Neural progenitor cell (in vitro differentiated cells): ENCODE measurements at regions not wholly inside any gene's neighbourhood (a gene's known extent, or its start where the extent isn't known, plus 50 kb on each side); places are given as distances from the start of the nearest gene placed in this dataset.

Experiments
- DNase-seq: peaks from one replicate; pipeline ENCODE4 v3.0.0-alpha.2; 2016; ENCODE audit warnings: low spot score
- H2AFZ ChIP-seq: fragments of 200-600 bp; sonication (generic); replicated peaks from 2 replicates; pipeline ENCODE4 v1.6.1; 2016; ENCODE audit warnings: antibody characterized with exemption
- H3F3A ChIP-seq: fragments of 200-600 bp; sonication (generic); 2 replicates; pipeline ENCODE4 v1.6.1; 2016; ENCODE audit warnings: antibody characterized with exemption, low read depth
- H3K27ac ChIP-seq: fragments of 200-600 bp; sonication (generic); 2 replicates; pipeline ENCODE4 v1.5.1; 2016; ENCODE audit warnings: mild to moderate bottlenecking
- H3K27me3 ChIP-seq: fragments of 200-600 bp; sonication (generic); 2 replicates; pipeline ENCODE4 v1.6.1; 2016; ENCODE audit warnings: mild to moderate bottlenecking, moderate library complexity
- H3K36me3 ChIP-seq: fragments of 200-600 bp; sonication (generic); 2 replicates; pipeline ENCODE4 v1.5.1; 2016
- H3K4me1 ChIP-seq: fragments of 200-600 bp; sonication (generic); 2 replicates; pipeline ENCODE4 v1.6.1; 2016; ENCODE audit warnings: mixed run types
- H3K4me2 ChIP-seq: fragments of 200-600 bp; sonication (generic); 2 replicates; pipeline ENCODE4 v1.6.1; 2016
- H3K4me3 ChIP-seq: fragments of 200-600 bp; sonication (generic); 2 replicates; pipeline ENCODE4 v1.5.1; 2016
- H3K79me2 ChIP-seq: fragments of 200-600 bp; sonication (generic); 2 replicates; pipeline ENCODE4 v1.6.1; 2016; ENCODE audit warnings: low read depth
- H3K9ac ChIP-seq: fragments of 200-600 bp; sonication (generic); 2 replicates; pipeline ENCODE4 v1.6.1; 2016
- H3K9me3 ChIP-seq: fragments of 200-600 bp; sonication (generic); 2 replicates; pipeline ENCODE4 v1.5.1; 2016; ENCODE audit warnings: low read depth
- H4K20me1 ChIP-seq: fragments of 200-600 bp; sonication (generic); 2 replicates; pipeline ENCODE4 v1.6.1; 2016; ENCODE audit warnings: low read depth
- H3K27ac Mint-ChIP-seq: 3 replicates; pipeline ENCODE4 v1.8.0; 2021; ENCODE audit warnings: mixed read lengths
- H3K27me3 Mint-ChIP-seq: 2 replicates; pipeline ENCODE4 v1.8.0; 2022; ENCODE audit warnings: low read depth, mild to moderate bottlenecking, inconsistent platforms, moderate library complexity, mixed read lengths; ENCODE audit not compliant: insufficient read depth
- H3K36me3 Mint-ChIP-seq: 3 replicates; pipeline ENCODE4 v1.8.0; 2021; ENCODE audit warnings: mixed read lengths
- H3K4me1 Mint-ChIP-seq: 3 replicates; pipeline ENCODE4 v1.8.0; 2021; ENCODE audit warnings: mixed read lengths
- H3K4me3 Mint-ChIP-seq: 3 replicates; pipeline ENCODE4 v1.8.0; 2021; ENCODE audit warnings: mild to moderate bottlenecking, moderate library complexity, mixed read lengths
- H3K9me3 Mint-ChIP-seq: 3 replicates; pipeline ENCODE4 v1.8.0; 2020; ENCODE audit warnings: mixed read lengths
- EZH2 ChIP-seq: fragments of 200-600 bp; sonication (generic); IDR thresholded peaks from 2 replicates; pipeline ENCODE4 v1.6.1; 2017; ENCODE audit warnings: antibody characterized with exemption, mild to moderate bottlenecking, moderate library complexity
- EZH2phosphoT487 ChIP-seq: fragments of 200-600 bp; sonication (generic); IDR thresholded peaks from 2 replicates; pipeline ENCODE4 v1.6.1; 2017; ENCODE audit warnings: antibody characterized with exemption
- TF ChIP-seq, protein P1 (sequence below): fragments of 200-600 bp; sonication (generic); IDR thresholded peaks from 2 replicates; pipeline ENCODE4 v1.5.1; 2017; ENCODE audit warnings: antibody characterized with exemption, mild to moderate bottlenecking

DNA sequence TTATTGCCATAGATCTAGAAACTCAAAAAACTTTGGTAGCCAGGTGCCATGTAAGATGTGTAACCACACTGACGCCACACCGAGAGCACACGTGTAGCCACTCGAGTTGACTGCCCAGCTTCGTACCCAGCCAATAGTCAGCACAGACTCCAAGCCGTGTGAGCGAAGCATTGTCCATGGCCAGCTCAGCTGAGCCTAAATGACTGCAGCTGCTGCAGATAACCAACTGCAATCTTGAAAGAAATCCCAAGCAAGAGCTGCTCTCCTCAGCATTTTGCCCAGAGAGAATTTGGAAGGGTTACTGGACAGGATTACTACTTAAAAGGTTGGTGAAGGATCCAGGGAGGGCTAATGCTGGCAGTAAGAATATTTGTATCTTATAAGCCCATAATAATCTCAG is 193.0 kb upstream of the THRB start:
- Mint-ChIP-seq H3K4me3 (no peak overlapping the region), H3K4me1 (peaks cover 17% of the 10 kb centered on the region), H3K9me3 (no peaks in the 10 kb centered on the region), H3K27me3 (no peaks in the 10 kb centered on the region), H3K36me3 (no peaks in the 10 kb centered on the region), H3K27ac (no peak overlapping the region)
- H3K9me3 ChIP-seq = no peaks in the 10 kb centered on the region
- no peak overlapping the region for H3K9ac ChIP-seq
- H2AFZ ChIP-seq = no peak overlapping the region
- H3F3A ChIP-seq = no peaks in the 10 kb centered on the region
- DNase-seq = no peak
- no peaks in the 10 kb centered on the region for H3K27me3 ChIP-seq
- H4K20me1 ChIP-seq = no peaks in the 10 kb centered on the region
- H3K4me3 ChIP-seq = no peak overlapping the region
- no peak overlapping the region for H3K27ac ChIP-seq
- peaks cover 10% of the 10 kb centered on the region for H3K4me1 ChIP-seq
- TF ChIP-seq, protein P1, sequence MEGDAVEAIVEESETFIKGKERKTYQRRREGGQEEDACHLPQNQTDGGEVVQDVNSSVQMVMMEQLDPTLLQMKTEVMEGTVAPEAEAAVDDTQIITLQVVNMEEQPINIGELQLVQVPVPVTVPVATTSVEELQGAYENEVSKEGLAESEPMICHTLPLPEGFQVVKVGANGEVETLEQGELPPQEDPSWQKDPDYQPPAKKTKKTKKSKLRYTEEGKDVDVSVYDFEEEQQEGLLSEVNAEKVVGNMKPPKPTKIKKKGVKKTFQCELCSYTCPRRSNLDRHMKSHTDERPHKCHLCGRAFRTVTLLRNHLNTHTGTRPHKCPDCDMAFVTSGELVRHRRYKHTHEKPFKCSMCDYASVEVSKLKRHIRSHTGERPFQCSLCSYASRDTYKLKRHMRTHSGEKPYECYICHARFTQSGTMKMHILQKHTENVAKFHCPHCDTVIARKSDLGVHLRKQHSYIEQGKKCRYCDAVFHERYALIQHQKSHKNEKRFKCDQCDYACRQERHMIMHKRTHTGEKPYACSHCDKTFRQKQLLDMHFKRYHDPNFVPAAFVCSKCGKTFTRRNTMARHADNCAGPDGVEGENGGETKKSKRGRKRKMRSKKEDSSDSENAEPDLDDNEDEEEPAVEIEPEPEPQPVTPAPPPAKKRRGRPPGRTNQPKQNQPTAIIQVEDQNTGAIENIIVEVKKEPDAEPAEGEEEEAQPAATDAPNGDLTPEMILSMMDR = no peak
- no peak for TF ChIP-seq EZH2
- no peak for TF ChIP-seq EZH2phosphoT487
- no peak overlapping the region for H3K4me2 ChIP-seq
- H3K79me2 ChIP-seq = no peaks in the 10 kb centered on the region
- H3K36me3 ChIP-seq = no peaks in the 10 kb centered on the region

DNA sequence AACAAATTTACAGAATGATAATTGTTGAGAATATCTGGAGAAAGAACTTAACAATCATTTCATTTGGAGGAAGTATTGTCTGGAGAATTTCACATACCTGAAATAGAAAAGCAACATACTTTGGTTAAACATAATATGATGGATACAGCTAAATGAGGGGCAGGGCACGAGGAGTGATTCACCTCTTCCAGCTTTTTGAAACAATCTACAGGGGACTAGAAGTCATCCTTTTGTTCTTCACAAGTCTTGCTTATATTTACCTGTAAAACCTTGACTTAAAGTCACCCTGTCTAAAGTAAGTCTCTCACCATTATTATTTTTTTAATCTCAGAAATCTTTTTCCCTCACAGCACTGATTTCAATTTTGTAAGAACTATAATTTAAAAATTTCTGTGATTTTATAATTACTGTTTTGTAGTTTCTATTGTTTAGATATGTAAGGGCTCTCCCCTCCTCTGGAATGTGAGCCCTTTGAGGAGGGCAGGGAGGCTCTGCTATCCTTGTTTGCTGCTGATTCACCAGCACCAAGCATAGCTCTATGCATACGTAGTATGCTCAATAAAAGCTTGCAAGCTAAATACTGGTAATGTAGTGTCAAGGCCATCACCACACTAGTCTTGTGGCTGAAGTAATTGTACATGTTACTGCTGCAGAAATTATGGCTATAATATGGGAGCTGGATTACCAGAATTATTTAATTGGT is 193.9 kb upstream of the THRB start:
- H3K27me3 ChIP-seq = no peaks in the 10 kb centered on the region
- Mint-ChIP-seq H3K27me3 (no peaks in the 10 kb centered on the region), H3K4me1 (peaks cover 13% of the 10 kb centered on the region), H3K27ac (no peak overlapping the region), H3K9me3 (no peaks in the 10 kb centered on the region), H3K36me3 (no peaks in the 10 kb centered on the region), H3K4me3 (no peak overlapping the region)
- H3K4me2 ChIP-seq = no peak overlapping the region
- H2AFZ ChIP-seq = no peak overlapping the region
- H3K79me2 ChIP-seq = no peaks in the 10 kb centered on the region
- DNase-seq = peak; percentile 36
- H4K20me1 ChIP-seq = no peaks in the 10 kb centered on the region
- H3K4me3 ChIP-seq = no peak overlapping the region
- no peak overlapping the region for H3K27ac ChIP-seq
- no peaks in the 10 kb centered on the region for H3K9me3 ChIP-seq
- H3K4me1 ChIP-seq = peaks cover 10% of the 10 kb centered on the region
- H3K9ac ChIP-seq = no peak overlapping the region
- TF ChIP-seq EZH2 = no peak
- TF ChIP-seq, protein P1 = no peak
- no peaks in the 10 kb centered on the region for H3F3A ChIP-seq
- H3K36me3 ChIP-seq = no peaks in the 10 kb centered on the region

DNA sequence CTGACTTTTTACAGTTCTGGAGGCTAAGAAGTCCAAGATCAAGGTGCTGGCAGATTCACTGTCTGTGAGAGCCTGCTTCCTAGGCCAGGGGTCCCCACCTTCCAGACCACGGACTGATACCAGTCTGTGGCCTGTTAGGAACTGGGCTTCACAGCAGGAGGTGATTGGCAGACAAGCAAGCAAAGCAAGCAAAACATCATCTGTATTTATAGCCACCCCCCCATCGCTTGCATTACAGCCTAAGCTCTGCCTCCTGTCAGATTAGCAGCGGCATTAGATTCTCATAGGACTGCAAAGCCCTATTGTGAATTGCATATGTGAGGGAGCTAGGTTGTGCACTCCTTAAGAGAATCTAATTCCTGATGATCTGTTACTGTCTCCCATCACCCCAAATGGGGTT is 194.7 kb upstream of the THRB start:
- H3F3A ChIP-seq = no peaks in the 10 kb centered on the region
- no peak overlapping the region for H3K4me2 ChIP-seq

More for the DNA sequence above, 194.7 kb upstream of the THRB start:
- no peaks in the 10 kb centered on the region for H3K36me3 ChIP-seq
- no peaks in the 10 kb centered on the region for H4K20me1 ChIP-seq
- Mint-ChIP-seq H3K4me3 (no peak overlapping the region), H3K36me3 (no peaks in the 10 kb centered on the region), H3K27me3 (no peaks in the 10 kb centered on the region), H3K4me1 (peaks cover 9% of the 10 kb centered on the region), H3K27ac (no peak overlapping the region), H3K9me3 (no peaks in the 10 kb centered on the region)
- H3K27ac ChIP-seq = no peak overlapping the region
- no peaks in the 10 kb centered on the region for H3K79me2 ChIP-seq
- H3K27me3 ChIP-seq = no peaks in the 10 kb centered on the region
- H3K4me1 ChIP-seq = peaks cover 10% of the 10 kb centered on the region
- H3K9ac ChIP-seq = no peak overlapping the region
- no peak overlapping the region for H3K4me3 ChIP-seq
- no peak for TF ChIP-seq EZH2phosphoT487
- no peak for TF ChIP-seq EZH2
- TF ChIP-seq, protein P1 = no peak
- no peak overlapping the region for H2AFZ ChIP-seq
- no peak for DNase-seq
- no peaks in the 10 kb centered on the region for H3K9me3 ChIP-seq
